Stimulated activated CD4-positive, alpha-beta T cell treated with anti-CD3 and anti-CD28 coated beads, Interleukin-15, amount 100 ng/mL, for 1 hour (primary cell): ENCODE measurements at regions not wholly inside any gene's neighbourhood (a gene's known extent, or its start where the extent isn't known, plus 50 kb on each side); places are given as distances from the start of the nearest gene placed in this dataset.

Experiments used
- DNase-seq, 2 donors: peaks; one replicate each; pipeline ENCODE4 v3.0.0-alpha.2; 2020; ENCODE audit warnings: low read depth in 1 of 2, low spot score in 1 of 2

DNA sequence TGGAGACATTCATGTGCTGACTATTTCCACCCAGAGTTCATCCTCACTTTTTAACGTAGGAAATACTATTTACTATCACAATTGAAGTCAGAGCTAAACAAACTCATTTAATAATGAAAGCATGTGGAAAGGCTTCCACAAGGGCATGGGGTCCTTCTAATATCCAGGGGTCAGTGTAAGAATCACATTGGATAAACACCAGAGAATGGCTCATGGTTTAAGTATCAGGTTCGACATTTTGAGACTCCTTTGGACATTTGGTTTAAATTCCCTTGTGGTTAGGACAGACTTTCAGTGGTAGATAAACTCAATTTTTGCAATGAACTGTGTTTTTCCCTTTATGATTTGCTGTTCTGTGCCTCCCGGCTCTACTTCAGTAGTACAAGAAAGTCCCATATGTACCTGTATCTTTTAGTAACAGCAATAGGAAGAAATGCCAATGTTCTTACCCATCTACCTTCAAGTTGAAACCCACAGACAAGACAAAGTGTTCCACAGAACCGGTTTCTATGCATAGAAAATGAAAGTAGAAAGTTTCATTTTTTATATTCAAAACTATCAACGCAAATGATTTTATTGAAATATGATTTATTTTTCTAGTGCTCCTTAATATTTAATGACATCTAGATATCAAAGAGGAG lies 589.0 kb upstream of the FAM241A start:
- DNase-seq = no peak

DNA sequence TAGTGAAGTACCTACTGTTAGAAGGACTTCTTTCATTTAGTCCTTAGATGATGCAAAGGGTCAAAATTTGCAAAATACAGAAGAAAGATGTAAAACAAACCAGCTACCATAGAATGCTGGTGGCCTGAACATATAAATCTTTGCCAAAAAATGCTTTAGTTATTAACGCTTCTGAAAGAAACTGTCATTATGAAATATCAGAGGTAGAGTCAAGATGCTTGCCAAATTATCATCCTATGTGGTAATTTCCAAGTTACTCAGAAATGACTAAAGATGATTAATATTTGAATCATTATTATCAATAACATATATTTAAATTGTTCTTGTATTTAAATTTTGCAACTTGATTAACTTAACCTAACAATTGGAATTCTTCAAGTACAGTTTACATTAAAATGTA lies 588.4 kb upstream of the FAM241A start:
- no peak for DNase-seq

DNA sequence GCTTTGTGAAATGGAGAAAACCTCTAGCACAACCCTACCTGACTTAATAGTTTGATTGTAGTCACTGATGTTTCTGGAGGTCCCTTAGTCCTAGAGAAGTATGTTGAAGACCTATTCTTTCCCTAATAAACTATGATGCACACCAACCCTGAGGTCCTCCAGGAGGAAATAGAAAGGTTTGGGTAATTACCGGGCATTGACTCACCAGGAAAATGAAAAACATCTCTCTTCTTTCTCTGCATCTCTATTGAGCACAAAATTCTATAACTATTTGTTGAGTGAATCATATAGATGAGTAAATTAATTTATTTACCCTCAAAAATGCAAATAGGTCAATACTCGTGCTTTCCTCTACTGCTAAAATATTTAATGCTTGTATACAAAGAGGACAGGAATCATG lies 582.4 kb upstream of the FAM241A start:
- no peak for DNase-seq

DNA sequence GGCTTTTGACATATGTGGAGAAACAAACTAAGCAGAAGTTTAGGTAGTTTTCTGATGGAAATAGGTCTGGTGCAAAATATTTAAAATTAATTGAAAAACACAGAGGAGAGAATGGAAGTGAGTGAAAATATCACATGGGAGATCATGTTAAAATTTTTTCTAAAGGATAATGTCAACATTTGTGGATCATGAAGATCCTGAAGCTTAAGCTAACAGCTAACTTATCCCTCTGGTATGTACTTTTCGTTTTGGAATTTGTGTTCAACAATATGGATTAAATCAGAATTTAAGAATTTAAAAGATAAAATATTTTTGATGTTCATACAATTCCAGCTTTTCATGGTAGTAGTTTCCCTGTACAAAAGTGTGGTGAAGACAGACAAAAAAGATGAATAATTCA lies 572.8 kb upstream of the FAM241A start:
- DNase-seq = no peak

DNA sequence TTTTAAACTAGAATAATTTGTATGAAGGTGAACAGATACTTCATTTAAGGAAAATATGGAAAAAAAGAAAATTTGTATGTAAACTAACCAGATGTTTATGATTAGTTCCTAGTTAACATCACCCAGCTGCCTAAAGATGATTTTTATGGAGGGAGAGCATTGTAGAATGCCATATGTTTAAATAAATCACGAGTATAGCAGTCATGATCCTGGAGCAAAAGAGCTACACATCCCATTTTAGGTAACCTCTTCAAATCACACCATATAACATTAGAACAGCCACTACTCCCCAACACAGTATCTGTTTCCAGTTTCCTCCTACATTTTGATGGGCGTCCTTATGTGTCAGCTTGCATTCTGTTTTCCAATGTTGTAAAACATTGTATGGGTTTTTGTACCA lies 571.9 kb upstream of the FAM241A start:
- no peak for DNase-seq

DNA sequence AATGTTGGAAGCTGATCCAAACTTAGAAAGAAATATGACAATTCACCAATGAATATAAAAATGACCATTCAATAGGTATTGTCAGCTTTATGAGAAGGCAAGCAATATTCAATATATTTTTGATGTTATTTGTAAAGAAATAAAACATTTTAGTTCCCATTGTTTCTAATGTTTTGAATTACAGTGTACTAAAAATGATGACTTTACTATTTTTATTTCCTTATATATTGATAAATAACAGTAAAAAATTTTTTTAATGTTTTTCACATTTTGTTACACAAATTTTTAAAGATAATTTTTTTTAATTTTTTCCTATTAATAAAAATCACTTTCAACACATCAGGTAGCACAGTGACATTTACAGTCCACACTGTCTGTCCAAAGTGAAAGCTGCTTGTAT lies 565.5 kb upstream of the FAM241A start:
- no peak for DNase-seq

DNA sequence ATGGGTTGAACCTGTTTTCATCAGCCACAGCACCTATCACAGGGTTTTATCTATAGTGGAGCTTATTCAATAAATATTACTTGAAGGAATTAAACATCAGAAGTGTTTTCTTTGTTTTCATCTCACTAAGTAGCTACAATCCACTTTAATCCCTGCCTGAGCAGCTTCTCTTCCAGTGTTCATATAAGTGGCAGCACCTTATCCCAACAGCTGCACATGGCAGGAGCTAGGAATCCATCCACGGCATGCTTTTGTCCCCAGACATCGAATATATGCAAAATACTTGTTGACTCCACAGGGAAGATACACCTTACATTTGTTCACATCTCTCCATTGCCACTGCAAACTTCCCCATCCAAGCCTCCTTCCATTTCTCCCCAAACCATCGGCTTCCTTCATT lies 549.8 kb upstream of the FAM241A start:
- no peak for DNase-seq

DNA sequence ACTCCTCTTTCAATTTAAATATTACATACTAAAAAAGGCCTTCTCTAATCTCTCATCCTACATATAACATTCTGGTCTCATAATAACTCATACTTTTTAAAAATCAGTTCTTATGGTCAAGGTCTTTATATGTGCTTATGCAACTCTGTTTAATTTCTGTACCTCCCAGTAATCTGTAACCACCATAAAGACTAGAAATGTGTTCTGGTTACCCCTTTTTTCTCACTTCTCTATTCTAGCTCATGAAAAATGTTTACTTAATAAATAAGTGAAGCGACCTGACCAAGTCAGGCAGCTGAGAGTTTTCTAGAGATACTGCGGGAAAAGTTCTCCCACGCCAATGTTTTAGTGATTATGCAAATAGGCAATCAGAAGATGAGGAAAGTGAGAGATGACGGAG lies 548.8 kb upstream of the FAM241A start:
- DNase-seq = no peak

DNA sequence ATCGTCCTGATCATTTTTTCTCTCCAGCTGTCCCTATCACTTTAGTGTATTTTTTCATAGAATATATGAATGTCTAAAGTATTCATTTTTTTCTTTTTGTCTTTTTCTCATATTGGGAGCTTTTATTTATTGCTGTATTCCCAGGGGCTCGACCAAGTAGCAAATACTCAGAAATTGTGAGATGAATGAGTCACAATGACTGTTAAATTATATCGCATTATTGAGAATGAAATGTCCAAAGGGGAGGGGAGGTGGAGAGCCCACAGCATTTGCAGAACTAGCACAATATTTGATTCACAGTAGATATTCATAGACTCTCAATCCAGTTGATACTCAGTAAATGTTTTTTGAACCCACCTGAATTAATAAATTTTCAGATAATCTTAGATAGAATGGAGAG lies 543.6 kb upstream of the FAM241A start:
- no peak for DNase-seq

DNA sequence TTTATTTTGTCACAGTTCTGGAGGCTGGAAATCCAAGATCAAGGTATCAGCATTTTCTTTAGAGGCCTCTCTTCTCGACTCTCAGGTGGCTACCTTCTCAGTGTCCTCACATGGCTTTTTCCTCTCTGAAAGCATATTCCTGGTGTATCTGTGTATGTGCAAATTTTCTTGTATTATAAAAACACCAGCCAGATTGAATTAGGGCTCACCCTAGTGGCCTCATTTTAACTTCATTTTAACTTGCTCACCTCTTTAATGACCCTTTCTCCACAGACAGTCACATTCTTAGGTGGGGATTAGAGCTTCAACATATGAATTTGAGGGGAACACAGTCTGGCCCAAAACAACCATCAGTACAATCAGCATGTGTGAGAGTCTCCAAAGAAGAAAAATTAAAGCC lies 542.4 kb upstream of the FAM241A start:
- no peak for DNase-seq

DNA sequence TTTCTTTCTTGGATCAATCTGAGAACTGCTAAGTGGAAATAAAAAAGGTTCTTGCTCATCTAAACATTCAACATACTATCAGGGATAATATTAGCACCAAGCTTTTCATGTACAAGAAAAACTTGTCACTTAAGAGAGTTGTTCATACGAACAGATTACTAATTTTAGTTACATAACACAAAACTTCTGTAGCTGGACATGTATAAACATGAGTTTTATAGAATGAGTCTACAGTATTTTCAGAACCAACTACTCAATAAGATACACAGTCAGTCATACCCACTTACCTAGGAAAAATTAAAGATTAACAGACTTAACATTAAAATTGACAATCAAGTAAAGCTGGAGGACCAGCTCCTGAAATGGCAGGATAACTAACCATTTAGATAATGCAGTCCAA lies 540.1 kb upstream of the FAM241A start:
- DNase-seq = no peak

DNA sequence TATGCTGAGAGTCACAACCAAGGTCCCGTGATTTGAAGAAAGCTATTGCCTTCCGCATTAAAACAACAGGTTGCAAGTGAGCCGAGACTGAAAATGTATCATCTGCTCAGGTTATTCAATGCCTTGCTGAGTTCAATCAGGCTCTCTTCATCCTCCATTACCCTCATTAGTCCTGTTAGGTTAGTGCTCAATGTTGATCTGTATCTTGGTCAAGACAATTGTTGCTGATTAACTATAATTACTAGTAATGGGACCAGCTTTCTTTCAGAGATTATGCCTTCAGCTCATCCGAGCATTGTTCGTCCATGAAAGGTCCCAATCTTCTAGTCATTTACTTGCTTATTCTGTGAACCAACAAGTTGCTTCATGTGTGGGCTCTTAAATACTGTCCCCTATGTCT lies 534.6 kb upstream of the FAM241A start:
- no peak for DNase-seq

DNA sequence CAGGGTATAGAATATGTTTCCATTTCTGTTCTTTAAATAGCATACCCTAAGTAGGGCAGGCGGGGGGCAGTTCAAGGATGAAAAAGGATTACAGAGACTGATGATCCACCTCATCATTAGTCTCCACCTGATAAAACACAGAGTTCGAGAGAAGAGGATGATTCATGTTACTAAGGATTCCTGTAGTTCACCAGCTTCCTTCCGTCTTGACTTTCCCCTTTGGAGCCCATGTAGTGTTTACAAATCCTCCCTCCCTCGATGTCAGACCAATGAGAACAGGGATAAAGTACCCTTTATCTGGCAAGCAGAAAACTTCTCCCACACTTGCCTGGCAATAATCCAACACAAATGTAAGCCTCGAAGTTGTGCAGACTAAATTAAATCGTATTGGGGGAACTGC lies 526.3 kb upstream of the FAM241A start:
- no peak for DNase-seq

DNA sequence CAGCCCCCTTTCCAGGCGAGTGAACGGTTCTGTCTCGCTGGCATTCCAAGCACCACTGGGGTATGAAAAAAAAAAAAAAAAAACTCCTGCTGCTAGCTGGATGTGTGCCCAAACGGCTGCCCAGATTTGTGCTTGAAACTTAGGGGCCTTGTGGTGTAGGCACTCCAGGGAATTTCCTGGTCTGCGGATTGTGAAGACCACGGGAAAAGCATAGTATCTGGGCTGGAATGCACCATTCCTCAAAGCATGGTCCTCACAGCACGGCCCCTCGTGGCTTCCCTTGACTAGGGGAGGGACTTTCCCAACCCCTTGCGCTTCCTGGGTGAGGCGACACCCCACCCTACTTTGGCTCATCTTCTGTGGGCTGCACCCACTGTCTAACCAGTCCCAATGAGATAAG lies 516.8 kb upstream of the FAM241A start:
- DNase-seq = no peak

DNA sequence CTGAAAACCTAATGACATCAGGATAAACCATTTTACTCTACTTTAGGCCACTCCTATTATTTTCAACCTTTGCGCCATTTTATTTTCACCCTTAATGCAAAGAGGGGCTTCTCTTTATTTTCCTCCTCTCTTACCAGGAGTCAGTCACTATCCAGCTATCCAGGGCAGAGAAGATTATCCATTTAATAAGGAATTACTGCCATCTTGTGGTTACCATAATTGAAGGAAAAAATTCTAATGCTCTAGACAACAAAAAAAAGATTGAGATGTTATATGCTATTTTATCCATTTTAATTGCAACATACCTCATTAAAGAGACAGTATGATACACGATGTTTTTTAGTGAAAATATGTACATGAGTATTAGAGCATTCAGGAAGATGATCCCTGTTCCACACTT lies 514.5 kb upstream of the FAM241A start:
- DNase-seq = no peak

DNA sequence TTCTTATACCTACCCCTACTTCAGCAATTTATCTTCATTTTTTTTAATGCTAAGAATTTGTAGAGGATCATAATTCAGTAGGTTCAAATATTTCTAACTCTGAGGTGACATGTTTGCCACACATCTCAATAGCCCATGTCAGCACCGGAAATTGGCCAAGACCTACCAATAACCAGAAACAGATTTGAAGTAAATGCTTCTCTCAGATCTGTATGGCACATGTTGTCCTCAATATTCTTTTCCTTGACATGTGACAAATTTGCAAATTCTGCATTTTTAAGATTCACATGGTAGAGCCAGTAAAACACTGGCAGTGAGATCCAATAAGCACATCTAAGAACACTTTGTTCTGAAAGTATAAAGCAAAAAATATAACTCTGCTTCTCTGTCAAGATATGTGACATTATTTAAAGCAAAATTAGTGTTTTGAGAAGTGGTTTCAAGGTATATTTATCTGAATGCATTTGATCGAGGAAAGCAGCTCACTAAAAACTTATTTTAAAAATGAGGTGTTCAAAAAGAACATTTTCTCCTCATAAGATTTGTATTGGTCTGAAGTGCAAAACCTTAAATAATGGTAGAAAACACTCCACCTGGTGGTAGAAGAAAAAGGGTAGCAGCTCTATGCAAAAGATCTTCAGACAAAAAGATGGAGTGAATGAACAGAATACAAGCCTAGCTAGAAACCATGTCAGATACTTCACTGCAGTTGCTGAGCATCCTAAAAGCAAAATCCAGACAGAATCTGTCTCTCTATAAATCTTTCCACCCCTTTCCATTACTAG lies 513.8 kb upstream of the FAM241A start:
- no peak for DNase-seq

DNA sequence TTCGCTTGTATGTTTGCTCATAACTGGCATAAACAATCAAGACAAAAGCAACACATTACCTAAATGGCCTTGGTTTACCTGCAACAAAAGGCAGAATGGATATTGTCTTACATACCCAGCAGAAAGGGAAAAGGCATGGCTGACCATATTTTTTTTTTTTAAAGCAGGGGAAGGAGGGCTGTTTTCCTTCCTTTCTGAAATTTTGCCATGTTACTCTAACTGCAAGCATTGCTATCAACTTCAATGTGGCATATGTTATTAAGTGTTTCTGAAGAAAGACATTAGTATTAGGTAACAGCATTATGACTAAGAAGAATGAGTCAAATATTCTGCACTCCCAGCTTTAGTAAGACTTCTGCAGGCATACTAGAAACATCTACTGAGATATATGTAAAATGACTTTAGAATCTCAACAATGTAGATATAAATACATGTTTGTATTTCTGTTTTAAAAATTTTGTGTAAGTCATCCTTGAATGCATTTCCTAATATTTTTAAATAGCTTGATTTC lies 512.6 kb upstream of the FAM241A start:
- DNase-seq = no peak

DNA sequence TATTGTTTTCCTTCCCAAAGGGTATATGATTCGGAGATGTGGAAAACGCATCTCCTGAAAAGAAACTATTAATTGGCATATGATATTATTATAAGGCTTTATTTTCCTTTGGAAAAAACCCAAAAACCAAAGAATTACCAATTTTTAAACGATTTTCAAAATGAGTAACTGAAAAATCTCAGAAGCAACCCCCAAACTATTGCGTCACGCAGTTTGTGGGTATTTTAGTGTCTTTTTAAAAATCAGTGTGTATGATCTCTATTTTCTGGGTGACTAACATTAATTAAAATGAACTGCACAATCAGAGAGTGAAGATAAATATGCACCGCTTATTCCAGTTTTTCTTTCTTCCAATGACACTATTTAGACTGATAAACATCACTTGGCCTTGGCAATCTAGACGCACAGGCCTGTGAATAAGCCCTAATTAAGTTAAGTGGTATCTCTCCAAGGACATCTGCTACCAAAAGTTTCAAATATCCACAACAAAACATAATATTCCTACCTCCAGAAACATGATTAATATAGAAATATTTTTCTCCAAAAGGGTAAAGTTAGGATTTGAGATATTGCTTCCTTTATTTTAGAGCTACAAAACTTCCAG lies 511.5 kb upstream of the FAM241A start:
- DNase-seq = no peak

DNA sequence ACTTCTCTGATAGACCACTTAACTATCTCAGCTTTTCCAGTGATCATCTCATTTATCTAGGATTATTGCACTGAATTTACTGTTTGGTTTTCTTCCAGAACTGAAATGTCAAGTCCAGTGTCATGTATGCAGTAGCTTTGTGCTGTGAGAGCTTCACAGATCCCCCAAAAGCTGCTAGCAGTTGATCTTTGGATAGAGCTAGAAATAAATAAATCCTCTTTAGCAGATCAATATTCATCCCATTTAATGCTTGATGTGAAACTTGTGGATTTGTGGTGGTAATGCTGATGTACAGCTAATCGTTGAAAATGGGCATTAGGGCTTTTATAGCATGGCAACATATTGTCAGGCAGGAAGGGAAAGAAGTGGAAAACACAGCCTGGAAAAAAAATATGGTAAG lies 509.6 kb upstream of the FAM241A start:
- no peak for DNase-seq

DNA sequence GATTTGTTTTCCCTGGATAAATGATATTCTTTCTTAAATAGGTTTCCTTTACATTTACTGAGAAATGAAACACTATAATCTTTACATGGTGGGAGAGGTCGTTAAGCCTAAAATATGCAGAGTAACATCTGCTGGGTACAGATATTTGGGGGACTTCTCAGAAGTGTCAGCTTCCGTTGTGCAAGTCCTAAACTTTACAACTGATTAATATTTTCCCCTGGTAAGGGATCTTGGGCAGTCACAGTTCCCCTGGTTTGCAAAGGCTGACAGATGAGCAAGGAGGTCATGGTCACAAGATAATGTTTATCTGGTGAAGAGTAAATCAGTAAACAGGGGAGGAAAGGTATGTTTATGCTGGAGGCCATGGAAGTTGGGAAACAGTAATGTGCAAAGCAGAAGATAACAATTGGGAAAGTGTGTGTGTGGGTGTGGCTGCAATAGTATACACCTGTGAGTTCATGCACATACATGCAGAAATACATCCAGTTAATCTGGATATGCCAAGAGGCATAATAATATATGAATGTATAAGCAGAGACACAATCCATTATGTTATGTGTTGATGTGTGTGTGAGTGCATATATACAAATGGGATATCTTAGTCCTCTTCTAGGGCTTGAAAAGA lies 508.2 kb upstream of the FAM241A start:
- no peak for DNase-seq

DNA sequence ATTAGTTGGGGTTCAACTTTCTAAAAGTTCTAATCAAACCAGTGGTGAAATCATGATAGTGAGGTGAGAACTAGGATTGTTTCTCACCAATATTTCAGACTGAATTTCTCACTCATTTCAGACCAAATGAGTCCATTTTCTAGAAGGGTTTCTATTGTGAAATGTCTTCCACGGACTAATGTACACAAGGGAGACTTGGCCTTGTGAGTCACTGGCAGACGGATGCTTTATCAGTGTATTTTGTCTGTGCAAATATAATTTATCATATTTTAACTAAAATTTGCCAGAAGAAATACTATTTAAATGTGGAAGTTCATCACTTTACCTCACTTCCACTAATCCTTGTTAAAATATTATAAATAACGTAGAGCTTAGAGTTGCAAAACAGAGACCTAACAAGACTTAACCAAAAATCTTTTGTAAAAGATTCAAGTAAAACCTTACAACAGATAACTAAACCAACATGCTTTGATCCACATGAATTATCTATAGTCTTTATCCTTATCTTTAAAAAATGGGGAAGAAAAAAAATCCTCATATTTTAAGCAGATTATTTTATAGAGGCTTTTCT lies 506.0 kb upstream of the FAM241A start:
- no peak for DNase-seq

DNA sequence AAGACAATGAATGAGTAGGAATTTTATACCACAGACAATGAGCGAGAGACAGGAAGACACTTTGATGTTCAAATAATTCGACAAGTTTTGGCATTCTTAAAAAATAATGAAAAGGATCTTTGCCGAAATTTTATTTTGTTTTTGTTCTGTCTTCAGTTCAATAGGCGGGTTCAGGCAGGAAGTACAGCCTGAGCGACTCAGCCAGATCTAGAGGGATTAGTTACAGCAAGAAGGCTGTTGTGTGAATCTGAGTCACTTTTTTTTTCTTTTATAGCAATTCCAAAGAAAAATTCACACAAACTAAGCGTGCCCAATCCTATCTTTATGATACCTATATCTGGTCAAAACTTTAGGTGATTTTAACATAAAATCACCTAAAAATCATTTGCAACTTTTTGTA lies 505.4 kb upstream of the FAM241A start:
- DNase-seq = no peak
